ENCODE measurements at regions not wholly inside any gene's neighbourhood (a gene's known extent, or its start where the extent isn't known, plus 50 kb on each side); places are given as distances from the start of the nearest gene placed in this dataset.

DNA sequence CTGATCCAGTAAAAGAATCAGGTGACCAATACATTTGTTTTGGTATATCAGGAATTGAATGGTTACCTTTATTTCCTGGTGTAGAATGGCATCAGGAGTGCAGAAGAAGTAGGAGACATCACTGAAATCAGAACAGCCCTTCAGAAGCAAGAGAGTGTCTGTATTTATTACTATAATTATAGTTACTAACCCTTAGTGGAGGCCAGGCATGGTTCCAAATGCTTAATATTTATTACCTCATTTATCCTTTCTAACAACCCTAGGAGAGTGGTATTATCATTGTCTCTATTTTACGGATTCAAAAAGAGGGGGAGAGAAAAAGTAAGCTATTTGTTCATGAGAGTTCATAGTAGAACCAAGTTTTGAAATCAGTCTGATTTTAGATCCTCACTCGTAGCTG lies 1292.9 kb downstream of the PCDH9 start:
- H3K4me3 ChIP-seq (replicated peaks in 1 of 2; ENCODE audit: low read depth in 1 of 2, low read length in 2 of 2): no peak overlapping the region
- ATAC-seq: no peak
- DNase-seq (ENCODE audit: low read depth, low spot score): no peak
- H3K27me3 ChIP-seq (ENCODE audit: insufficient read depth, low read length): no peaks in the 10 kb centered on the region
- CTCF ChIA-PET: interaction anchor here (1.4 kb wide), 1 partner anchor 11 kb away, joined by 5 read pairs; no protein-coding TSS in a partner anchor
- intact Hi-C loops (cut with micrococcal nuclease): no loop called here
- no peaks in the 10 kb centered on the region for H4K20me1 ChIP-seq (ENCODE audit: insufficient read depth)
- no peak overlapping the region for H3K4me2 ChIP-seq (ENCODE audit: low read length)
- H3K9me3 ChIP-seq (ENCODE audit: control insufficient read depth in 1 of 2, insufficient read depth in 1 of 2, low read depth in 1 of 2, low read length in 2 of 2): no peaks in the 10 kb centered on the region
- POLR2A ChIA-PET: no interaction called here
- no TSS peak for BruUV-seq (replicated peaks)
- H3K79me2 ChIP-seq (ENCODE audit: insufficient read depth, low read length): no peaks in the 10 kb centered on the region
- no peak overlapping the region for H3K27ac ChIP-seq (ENCODE audit: low read depth, low read length)
- no peaks in the 10 kb centered on the region for H3K4me1 ChIP-seq (ENCODE audit: control insufficient read depth in 1 of 2, insufficient read depth in 2 of 2, low read length in 2 of 2)
- RAD21 ChIA-PET (ENCODE audit: low non-redundant PET in 1 of 2, low total read pairs in 2 of 2, uncharacterized antibody in 2 of 2, unreplicated experiment in 2 of 2): no interaction called here
- H2AFZ ChIP-seq (ENCODE audit: low read depth, low read length, poor library complexity, severe bottlenecking): no peak overlapping the region
- no peaks in the 10 kb centered on the region for H3K9me2 ChIP-seq (ENCODE audit: insufficient read depth)
- no peaks in the 10 kb centered on the region for H3K36me3 ChIP-seq (ENCODE audit: control insufficient read depth in 1 of 2, insufficient read depth in 2 of 2, low read length in 2 of 2)
- H3K9ac ChIP-seq (ENCODE audit: low read length): no peak overlapping the region
- TF ChIP-seq FOSL1 (IDR thresholded peaks at IDR 0.05; ENCODE audit: low read depth): no peak
- TF ChIP-seq EZH2phosphoT487 (IDR thresholded peaks at IDR 0.05; ENCODE audit: borderline replicate concordance): no peak
- TF ChIP-seq, protein P1, sequence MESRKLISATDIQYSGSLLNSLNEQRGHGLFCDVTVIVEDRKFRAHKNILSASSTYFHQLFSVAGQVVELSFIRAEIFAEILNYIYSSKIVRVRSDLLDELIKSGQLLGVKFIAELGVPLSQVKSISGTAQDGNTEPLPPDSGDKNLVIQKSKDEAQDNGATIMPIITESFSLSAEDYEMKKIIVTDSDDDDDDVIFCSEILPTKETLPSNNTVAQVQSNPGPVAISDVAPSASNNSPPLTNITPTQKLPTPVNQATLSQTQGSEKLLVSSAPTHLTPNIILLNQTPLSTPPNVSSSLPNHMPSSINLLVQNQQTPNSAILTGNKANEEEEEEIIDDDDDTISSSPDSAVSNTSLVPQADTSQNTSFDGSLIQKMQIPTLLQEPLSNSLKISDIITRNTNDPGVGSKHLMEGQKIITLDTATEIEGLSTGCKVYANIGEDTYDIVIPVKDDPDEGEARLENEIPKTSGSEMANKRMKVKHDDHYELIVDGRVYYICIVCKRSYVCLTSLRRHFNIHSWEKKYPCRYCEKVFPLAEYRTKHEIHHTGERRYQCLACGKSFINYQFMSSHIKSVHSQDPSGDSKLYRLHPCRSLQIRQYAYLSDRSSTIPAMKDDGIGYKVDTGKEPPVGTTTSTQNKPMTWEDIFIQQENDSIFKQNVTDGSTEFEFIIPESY (IDR thresholded peaks at IDR 0.05; ENCODE audit: extremely low read depth, insufficient replicate concordance, low read length): no peak
- TF ChIP-seq POLR2AphosphoS5 (IDR thresholded peaks at IDR 0.05; ENCODE audit: low read depth, low read length): no peak
- no peak for TF ChIP-seq SIN3A (IDR thresholded peaks at IDR 0.05; ENCODE audit: low read depth)
- TF ChIP-seq RAD21 (IDR thresholded peaks at IDR 0.05; ENCODE audit: low read depth): no peak
- no peak for TF ChIP-seq SRF (IDR thresholded peaks at IDR 0.05; ENCODE audit: low read depth)
- TF ChIP-seq, protein P2, sequence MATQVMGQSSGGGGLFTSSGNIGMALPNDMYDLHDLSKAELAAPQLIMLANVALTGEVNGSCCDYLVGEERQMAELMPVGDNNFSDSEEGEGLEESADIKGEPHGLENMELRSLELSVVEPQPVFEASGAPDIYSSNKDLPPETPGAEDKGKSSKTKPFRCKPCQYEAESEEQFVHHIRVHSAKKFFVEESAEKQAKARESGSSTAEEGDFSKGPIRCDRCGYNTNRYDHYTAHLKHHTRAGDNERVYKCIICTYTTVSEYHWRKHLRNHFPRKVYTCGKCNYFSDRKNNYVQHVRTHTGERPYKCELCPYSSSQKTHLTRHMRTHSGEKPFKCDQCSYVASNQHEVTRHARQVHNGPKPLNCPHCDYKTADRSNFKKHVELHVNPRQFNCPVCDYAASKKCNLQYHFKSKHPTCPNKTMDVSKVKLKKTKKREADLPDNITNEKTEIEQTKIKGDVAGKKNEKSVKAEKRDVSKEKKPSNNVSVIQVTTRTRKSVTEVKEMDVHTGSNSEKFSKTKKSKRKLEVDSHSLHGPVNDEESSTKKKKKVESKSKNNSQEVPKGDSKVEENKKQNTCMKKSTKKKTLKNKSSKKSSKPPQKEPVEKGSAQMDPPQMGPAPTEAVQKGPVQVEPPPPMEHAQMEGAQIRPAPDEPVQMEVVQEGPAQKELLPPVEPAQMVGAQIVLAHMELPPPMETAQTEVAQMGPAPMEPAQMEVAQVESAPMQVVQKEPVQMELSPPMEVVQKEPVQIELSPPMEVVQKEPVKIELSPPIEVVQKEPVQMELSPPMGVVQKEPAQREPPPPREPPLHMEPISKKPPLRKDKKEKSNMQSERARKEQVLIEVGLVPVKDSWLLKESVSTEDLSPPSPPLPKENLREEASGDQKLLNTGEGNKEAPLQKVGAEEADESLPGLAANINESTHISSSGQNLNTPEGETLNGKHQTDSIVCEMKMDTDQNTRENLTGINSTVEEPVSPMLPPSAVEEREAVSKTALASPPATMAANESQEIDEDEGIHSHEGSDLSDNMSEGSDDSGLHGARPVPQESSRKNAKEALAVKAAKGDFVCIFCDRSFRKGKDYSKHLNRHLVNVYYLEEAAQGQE (IDR thresholded peaks at IDR 0.05; ENCODE audit: low read depth): no peak
- TF ChIP-seq ZNF274 (IDR thresholded peaks at IDR 0.05; ENCODE audit: low read depth, low read length): no peak
- TF ChIP-seq TCF7L2 (IDR thresholded peaks at IDR 0.05; ENCODE audit: borderline replicate concordance, extremely low read depth, insufficient read depth, insufficient read length): no peak
- no peak for TF ChIP-seq ELF1 (IDR thresholded peaks at IDR 0.05; ENCODE audit: borderline replicate concordance, low read depth)
- TF ChIP-seq, protein P3, sequence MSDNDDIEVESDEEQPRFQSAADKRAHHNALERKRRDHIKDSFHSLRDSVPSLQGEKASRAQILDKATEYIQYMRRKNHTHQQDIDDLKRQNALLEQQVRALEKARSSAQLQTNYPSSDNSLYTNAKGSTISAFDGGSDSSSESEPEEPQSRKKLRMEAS (IDR thresholded peaks at IDR 0.05): no peak
- TF ChIP-seq, protein P4, sequence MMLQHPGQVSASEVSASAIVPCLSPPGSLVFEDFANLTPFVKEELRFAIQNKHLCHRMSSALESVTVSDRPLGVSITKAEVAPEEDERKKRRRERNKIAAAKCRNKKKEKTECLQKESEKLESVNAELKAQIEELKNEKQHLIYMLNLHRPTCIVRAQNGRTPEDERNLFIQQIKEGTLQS (IDR thresholded peaks at IDR 0.05): no peak
- TF ChIP-seq, protein P5, sequence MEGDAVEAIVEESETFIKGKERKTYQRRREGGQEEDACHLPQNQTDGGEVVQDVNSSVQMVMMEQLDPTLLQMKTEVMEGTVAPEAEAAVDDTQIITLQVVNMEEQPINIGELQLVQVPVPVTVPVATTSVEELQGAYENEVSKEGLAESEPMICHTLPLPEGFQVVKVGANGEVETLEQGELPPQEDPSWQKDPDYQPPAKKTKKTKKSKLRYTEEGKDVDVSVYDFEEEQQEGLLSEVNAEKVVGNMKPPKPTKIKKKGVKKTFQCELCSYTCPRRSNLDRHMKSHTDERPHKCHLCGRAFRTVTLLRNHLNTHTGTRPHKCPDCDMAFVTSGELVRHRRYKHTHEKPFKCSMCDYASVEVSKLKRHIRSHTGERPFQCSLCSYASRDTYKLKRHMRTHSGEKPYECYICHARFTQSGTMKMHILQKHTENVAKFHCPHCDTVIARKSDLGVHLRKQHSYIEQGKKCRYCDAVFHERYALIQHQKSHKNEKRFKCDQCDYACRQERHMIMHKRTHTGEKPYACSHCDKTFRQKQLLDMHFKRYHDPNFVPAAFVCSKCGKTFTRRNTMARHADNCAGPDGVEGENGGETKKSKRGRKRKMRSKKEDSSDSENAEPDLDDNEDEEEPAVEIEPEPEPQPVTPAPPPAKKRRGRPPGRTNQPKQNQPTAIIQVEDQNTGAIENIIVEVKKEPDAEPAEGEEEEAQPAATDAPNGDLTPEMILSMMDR (IDR thresholded peaks at IDR 0.05 in 2 of 3, conservative IDR thresholded peaks at IDR 0.05 in 1 of 3; ENCODE audit: borderline replicate concordance in 1 of 3, insufficient read depth in 1 of 3, low read depth in 2 of 3, low read length in 2 of 3): no peak
- TF ChIP-seq POLR2A (IDR thresholded peaks at IDR 0.05; ENCODE audit: borderline replicate concordance, extremely low read depth, insufficient read depth, insufficient read length): no peak
- TF ChIP-seq CEBPB (IDR thresholded peaks at IDR 0.05; ENCODE audit: low read depth): no peak
- no peak for TF ChIP-seq SP1 (IDR thresholded peaks at IDR 0.05; ENCODE audit: low read depth)

Measured in HCT116 (cell line).